ENCODE measurements at regions not wholly inside any gene's neighbourhood (a gene's known extent, or its start where the extent isn't known, plus 50 kb on each side); places are given as distances from the start of the nearest gene placed in this dataset.

DNA sequence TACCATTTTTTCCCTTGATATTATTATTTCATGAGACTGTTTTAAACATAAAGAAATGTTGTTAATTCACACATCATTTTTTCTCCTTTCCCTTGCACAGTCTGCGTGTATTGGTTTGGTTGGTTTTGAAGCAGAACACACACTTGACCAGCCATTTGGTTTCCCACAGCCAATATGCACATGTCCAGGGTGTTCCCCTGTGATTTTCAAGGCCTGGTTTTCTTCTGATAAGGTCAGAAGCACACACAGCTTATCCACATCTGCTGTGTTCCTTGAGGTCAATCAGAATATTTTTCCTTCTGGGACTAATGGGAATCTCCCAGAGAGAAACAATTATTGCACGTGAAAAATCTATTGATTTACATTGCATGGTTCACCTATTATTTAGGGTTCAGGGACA, 103.2 kb upstream of the EFEMP1 start:
- no peak for FAIRE-seq
- intact Hi-C loops (cut with micrococcal nuclease; ENCODE audit: unreplicated experiment) = no loop called here

DNA sequence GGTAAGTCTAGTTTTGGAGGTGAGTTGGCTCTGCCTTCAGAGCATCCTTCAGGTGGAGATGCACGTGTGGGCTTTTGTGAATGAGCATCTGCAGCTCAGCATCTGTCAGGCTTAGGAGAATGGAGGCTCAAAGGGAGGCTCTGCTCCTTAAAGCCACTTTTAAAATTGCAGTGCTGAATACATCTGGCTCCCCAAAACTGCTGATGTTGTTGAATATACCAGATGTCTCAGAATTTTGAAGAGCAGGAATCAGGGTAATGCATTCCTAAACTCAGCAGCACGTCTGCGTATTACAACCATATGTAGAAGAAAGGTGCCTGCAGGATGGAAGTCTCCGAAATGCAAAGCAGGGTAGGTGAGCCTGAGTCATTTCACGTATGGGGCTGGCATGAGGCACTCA, 106.5 kb upstream of the EFEMP1 start:
- H2AFZ ChIP-seq (ENCODE audit: control insufficient read depth, low read depth, low read length) = no peak overlapping the region
- intact Hi-C loops (cut with micrococcal nuclease; ENCODE audit: unreplicated experiment) = no loop called here
- no peaks in the 10 kb centered on the region for H3K4me1 ChIP-seq (ENCODE audit: control insufficient read depth, insufficient read depth, low read length)
- ChIA-PET POLR2A (no interaction called here), RAD21 (ENCODE audit: unreplicated experiment) (no interaction called here), SMC1A (ENCODE audit: uncharacterized antibody, unreplicated experiment) (no interaction called here), CTCF (no interaction called here)
- no peaks in the 10 kb centered on the region; a peak in 1 of 4 replicates for H3K27me3 ChIP-seq (replicated peaks in 1 of 2; ENCODE audit: control insufficient read depth in 2 of 2, insufficient read depth in 2 of 2, low read length in 1 of 2)
- H3K4me2 ChIP-seq (ENCODE audit: control insufficient read depth, insufficient read depth) = no peak overlapping the region
- BruUV-seq (replicated peaks) = no TSS peak
- DNase-seq (ENCODE audit: low read depth, low spot score) (no peak), ATAC-seq (no peak), FAIRE-seq (no peak)
- no peaks in the 10 kb centered on the region for H3K9me3 ChIP-seq (replicated peaks; ENCODE audit: control insufficient read depth, insufficient read depth, low read length)
- H3K79me2 ChIP-seq (ENCODE audit: control insufficient read depth, insufficient read depth, low read length) = no peaks in the 10 kb centered on the region
- 12% methylated on average over 5 of the region's 5 CpGs for WGBS (ENCODE audit: insufficient coverage, insufficient replicate concordance, low lambda C conversion rate, missing lambda C conversion rate)
- no peak overlapping the region for H3K9ac ChIP-seq (ENCODE audit: control insufficient read depth, insufficient read depth, low read length)
- no peak overlapping the region for H3K4me3 ChIP-seq
- in situ Hi-C loops (cut with MboI) = no loop called here
- H3K36me3 ChIP-seq (ENCODE audit: control insufficient read depth in 2 of 2, insufficient read depth in 2 of 2, low read length in 1 of 2) = no peaks in the 10 kb centered on the region
- no peak overlapping the region for H3K27ac ChIP-seq (ENCODE audit: control insufficient read depth, insufficient read depth)
- H4K20me1 ChIP-seq (ENCODE audit: control insufficient read depth, insufficient read depth) = no peaks in the 10 kb centered on the region
- TF ChIP-seq ZNF217 (IDR thresholded peaks at IDR 0.05) (no peak), HDAC6 (IDR thresholded peaks at IDR 0.05; ENCODE audit: unreplicated experiment) (no peak), POLR2AphosphoS2 (IDR thresholded peaks at IDR 0.05; ENCODE audit: low read depth, low read length) (no peak), TAF1 (IDR thresholded peaks at IDR 0.05; ENCODE audit: borderline replicate concordance, low read depth, low read length) (no peak), POLR2A (IDR thresholded peaks at IDR 0.05; ENCODE audit: low read depth, low read length) (no peak), GABPA (IDR thresholded peaks at IDR 0.05; ENCODE audit: low read depth) (no peak), CHD1 (IDR thresholded peaks at IDR 0.05; ENCODE audit: low read depth, low read length) (no peak), CHD4 (IDR thresholded peaks at IDR 0.05) (no peak)
- TF ChIP-seq, protein P1, sequence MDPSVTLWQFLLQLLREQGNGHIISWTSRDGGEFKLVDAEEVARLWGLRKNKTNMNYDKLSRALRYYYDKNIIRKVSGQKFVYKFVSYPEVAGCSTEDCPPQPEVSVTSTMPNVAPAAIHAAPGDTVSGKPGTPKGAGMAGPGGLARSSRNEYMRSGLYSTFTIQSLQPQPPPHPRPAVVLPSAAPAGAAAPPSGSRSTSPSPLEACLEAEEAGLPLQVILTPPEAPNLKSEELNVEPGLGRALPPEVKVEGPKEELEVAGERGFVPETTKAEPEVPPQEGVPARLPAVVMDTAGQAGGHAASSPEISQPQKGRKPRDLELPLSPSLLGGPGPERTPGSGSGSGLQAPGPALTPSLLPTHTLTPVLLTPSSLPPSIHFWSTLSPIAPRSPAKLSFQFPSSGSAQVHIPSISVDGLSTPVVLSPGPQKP (IDR thresholded peaks at IDR 0.05; ENCODE audit: low read depth, low read length) = no peak
- TF ChIP-seq, protein P2, sequence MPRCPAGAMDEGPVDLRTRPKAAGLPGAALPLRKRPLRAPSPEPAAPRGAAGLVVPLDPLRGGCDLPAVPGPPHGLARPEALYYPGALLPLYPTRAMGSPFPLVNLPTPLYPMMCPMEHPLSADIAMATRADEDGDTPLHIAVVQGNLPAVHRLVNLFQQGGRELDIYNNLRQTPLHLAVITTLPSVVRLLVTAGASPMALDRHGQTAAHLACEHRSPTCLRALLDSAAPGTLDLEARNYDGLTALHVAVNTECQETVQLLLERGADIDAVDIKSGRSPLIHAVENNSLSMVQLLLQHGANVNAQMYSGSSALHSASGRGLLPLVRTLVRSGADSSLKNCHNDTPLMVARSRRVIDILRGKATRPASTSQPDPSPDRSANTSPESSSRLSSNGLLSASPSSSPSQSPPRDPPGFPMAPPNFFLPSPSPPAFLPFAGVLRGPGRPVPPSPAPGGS (IDR thresholded peaks at IDR 0.05; ENCODE audit: borderline replicate concordance, insufficient read depth, low read depth, low read length, poor library complexity, severe bottlenecking) = no peak

More for the DNA sequence above, 103.2 kb upstream of the EFEMP1 start:
- no peak overlapping the region for H3K9ac ChIP-seq (ENCODE audit: control insufficient read depth, insufficient read depth, low read length)
- in situ Hi-C loops (cut with MboI) = no loop called here
- ChIA-PET CTCF (no interaction called here), RAD21 (ENCODE audit: unreplicated experiment) (no interaction called here), SMC1A (ENCODE audit: uncharacterized antibody, unreplicated experiment) (no interaction called here), POLR2A (no interaction called here)
- TF ChIP-seq RAD51 (IDR thresholded peaks at IDR 0.05) (no peak), EP300 (IDR thresholded peaks at IDR 0.05; ENCODE audit: borderline replicate concordance in 1 of 2, control insufficient read depth in 1 of 2, low read depth in 2 of 2, low read length in 2 of 2) (no peak), MTA3 (IDR thresholded peaks at IDR 0.05; ENCODE audit: borderline replicate concordance, low read length) (no peak), YBX1 (IDR thresholded peaks at IDR 0.05) (no peak)
- TF ChIP-seq, protein P3, sequence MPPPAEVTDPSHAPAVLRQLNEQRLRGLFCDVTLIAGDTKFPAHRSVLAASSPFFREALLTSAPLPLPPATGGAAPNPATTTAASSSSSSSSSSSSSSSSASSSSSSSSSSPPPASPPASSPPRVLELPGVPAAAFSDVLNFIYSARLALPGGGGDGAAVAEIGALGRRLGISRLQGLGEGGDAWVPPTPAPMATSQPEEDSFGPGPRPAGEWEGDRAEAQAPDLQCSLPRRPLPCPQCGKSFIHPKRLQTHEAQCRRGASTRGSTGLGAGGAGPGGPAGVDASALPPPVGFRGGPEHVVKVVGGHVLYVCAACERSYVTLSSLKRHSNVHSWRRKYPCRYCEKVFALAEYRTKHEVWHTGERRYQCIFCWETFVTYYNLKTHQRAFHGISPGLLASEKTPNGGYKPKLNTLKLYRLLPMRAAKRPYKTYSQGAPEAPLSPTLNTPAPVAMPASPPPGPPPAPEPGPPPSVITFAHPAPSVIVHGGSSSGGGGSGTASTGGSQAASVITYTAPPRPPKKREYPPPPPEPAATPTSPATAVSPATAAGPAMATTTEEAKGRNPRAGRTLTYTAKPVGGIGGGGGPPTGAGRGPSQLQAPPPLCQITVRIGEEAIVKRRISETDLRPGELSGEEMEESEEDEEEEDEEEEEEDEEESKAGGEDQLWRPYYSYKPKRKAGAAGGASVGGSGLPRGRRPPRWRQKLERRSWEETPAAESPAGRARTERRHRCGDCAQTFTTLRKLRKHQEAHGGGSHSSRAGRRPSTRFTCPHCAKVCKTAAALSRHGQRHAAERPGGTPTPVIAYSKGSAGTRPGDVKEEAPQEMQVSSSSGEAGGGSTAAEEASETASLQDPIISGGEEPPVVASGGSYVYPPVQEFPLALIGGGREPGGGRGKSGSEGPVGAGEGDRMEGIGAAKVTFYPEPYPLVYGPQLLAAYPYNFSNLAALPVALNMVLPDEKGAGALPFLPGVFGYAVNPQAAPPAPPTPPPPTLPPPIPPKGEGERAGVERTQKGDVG (CRISPR knock-in tag; IDR thresholded peaks at IDR 0.05) = no peak
- ATAC-seq (no peak), DNase-seq (ENCODE audit: low read depth, low spot score) (no peak)
- H3K4me1 ChIP-seq (ENCODE audit: control insufficient read depth, insufficient read depth, low read length) = no peaks in the 10 kb centered on the region
- BruUV-seq (replicated peaks) = no TSS peak
- H4K20me1 ChIP-seq (ENCODE audit: control insufficient read depth, insufficient read depth) = no peaks in the 10 kb centered on the region
- no peak overlapping the region for H3K4me3 ChIP-seq
- H3K27me3 ChIP-seq (replicated peaks in 1 of 2; ENCODE audit: control insufficient read depth in 2 of 2, insufficient read depth in 2 of 2, low read length in 1 of 2) = no peaks in the 10 kb centered on the region; a peak in 1 of 4 replicates
- H3K9me3 ChIP-seq (replicated peaks; ENCODE audit: control insufficient read depth, insufficient read depth, low read length) = no peaks in the 10 kb centered on the region
- 41% methylated on average over 2 of the region's 2 CpGs for WGBS (ENCODE audit: insufficient coverage, insufficient replicate concordance, low lambda C conversion rate, missing lambda C conversion rate)
- H3K27ac ChIP-seq (ENCODE audit: control insufficient read depth, insufficient read depth) = no peak overlapping the region
- H3K4me2 ChIP-seq (ENCODE audit: control insufficient read depth, insufficient read depth) = no peak overlapping the region
- no peaks in the 10 kb centered on the region for H3K36me3 ChIP-seq (ENCODE audit: control insufficient read depth in 2 of 2, insufficient read depth in 2 of 2, low read length in 1 of 2)
- no peaks in the 10 kb centered on the region for H3K79me2 ChIP-seq (ENCODE audit: control insufficient read depth, insufficient read depth, low read length)
- H2AFZ ChIP-seq (ENCODE audit: control insufficient read depth, low read depth, low read length) = no peak overlapping the region

Data from GM12878 (cell line).